H9 (cell line): ENCODE measurements at regions not wholly inside any gene's neighbourhood (a gene's known extent, or its start where the extent isn't known, plus 50 kb on each side); places are given as distances from the start of the nearest gene placed in this dataset.

Source experiments
- DNase-seq: peaks from one replicate; pipeline ENCODE4 v3.0.0-alpha.2; 2017
- H2AFZ ChIP-seq: one replicate; pipeline ENCODE4 v1.6.1; 2013; ENCODE audit warnings: mild to moderate bottlenecking, low read length, control low read depth, moderate library complexity
- H2AK5ac ChIP-seq: 2 replicates; pipeline ENCODE4 v1.6.1; 2013; ENCODE audit warnings: low read length, control low read depth, mixed read lengths; ENCODE audit not compliant: insufficient read length
- H2BK120ac ChIP-seq: one replicate; pipeline ENCODE4 v1.6.1; 2013; ENCODE audit warnings: low read depth, mild to moderate bottlenecking, low read length, control low read depth, inconsistent platforms; ENCODE audit not compliant: poor library complexity, severe bottlenecking
- H2BK12ac ChIP-seq: 2 replicates; pipeline ENCODE4 v1.6.1; 2013; ENCODE audit warnings: low read length, control low read depth, mixed read lengths, low read depth; ENCODE audit not compliant: insufficient read length
- H2BK15ac ChIP-seq: 2 replicates; pipeline ENCODE4 v1.6.1; 2013; ENCODE audit warnings: low read depth, low read length, control low read depth
- H2BK20ac ChIP-seq: one replicate; pipeline ENCODE4 v1.6.1; 2013; ENCODE audit warnings: low read depth, mild to moderate bottlenecking, low read length, control low read depth, inconsistent platforms; ENCODE audit not compliant: poor library complexity, severe bottlenecking
- H2BK5ac ChIP-seq: 2 replicates; pipeline ENCODE4 v1.6.1; 2013; ENCODE audit warnings: low read length, control low read depth, mixed read lengths; ENCODE audit not compliant: insufficient read length
- H3K14ac ChIP-seq: 2 replicates; pipeline ENCODE4 v1.6.1; 2013; ENCODE audit warnings: low read length, control low read depth; ENCODE audit not compliant: insufficient read depth
- H3K18ac ChIP-seq: 2 replicates; pipeline ENCODE4 v1.6.1; 2013; ENCODE audit warnings: low read depth, mild to moderate bottlenecking, mixed read lengths, low read length, control low read depth; ENCODE audit not compliant: insufficient read length
- H3K23ac ChIP-seq: 2 replicates; pipeline ENCODE4 v1.6.1; 2013; ENCODE audit warnings: low read length, control low read depth, mixed read lengths, low read depth; ENCODE audit not compliant: insufficient read length
- H3K23me2 ChIP-seq: 2 replicates; pipeline ENCODE4 v1.6.1; 2013; ENCODE audit warnings: low read depth, mild to moderate bottlenecking, mixed read lengths, low read length, control low read depth; ENCODE audit not compliant: insufficient read length, poor library complexity, severe bottlenecking
- H3K27ac ChIP-seq: 2 replicates; pipeline ENCODE4 v1.5.1; 2013; ENCODE audit warnings: low read length, control low read depth, mixed read lengths, low read depth; ENCODE audit not compliant: insufficient read length
- H3K27me3 ChIP-seq: 2 replicates; pipeline ENCODE4 v1.6.1; 2013; ENCODE audit warnings: low read length, control low read depth, inconsistent platforms; ENCODE audit not compliant: insufficient read depth
- H3K4ac ChIP-seq: 2 replicates; pipeline ENCODE4 v1.6.1; 2013; ENCODE audit warnings: low read depth, mild to moderate bottlenecking, control low read depth, inconsistent platforms, low read length, moderate library complexity
- H3K4me1 ChIP-seq: 2 replicates; pipeline ENCODE4 v1.6.1; 2013; ENCODE audit warnings: low read length, control low read depth, inconsistent platforms; ENCODE audit not compliant: insufficient read depth
- H3K4me2 ChIP-seq: 2 replicates; pipeline ENCODE4 v1.6.1; 2013; ENCODE audit warnings: low read length, control low read depth, mixed read lengths; ENCODE audit not compliant: insufficient read length, insufficient read depth
- H3K56ac ChIP-seq: 2 replicates; pipeline ENCODE4 v1.6.1; 2013; ENCODE audit warnings: low read depth, mild to moderate bottlenecking, mixed read lengths, low read length, control low read depth; ENCODE audit not compliant: insufficient read length
- H3K79me1 ChIP-seq: 2 replicates; pipeline ENCODE4 v1.6.1; 2013; ENCODE audit warnings: low read depth, mild to moderate bottlenecking, moderate library complexity, low read length, control low read depth, inconsistent platforms; ENCODE audit not compliant: insufficient read depth, poor library complexity, severe bottlenecking
- H3K79me2 ChIP-seq: 2 replicates; pipeline ENCODE4 v1.6.1; 2013; ENCODE audit warnings: low read length, control low read depth, inconsistent platforms; ENCODE audit not compliant: insufficient read depth
- H3K9ac ChIP-seq: 2 replicates; pipeline ENCODE4 v1.6.1; 2013; ENCODE audit warnings: low read length, control low read depth, mixed read lengths; ENCODE audit not compliant: insufficient read length; ENCODE audit errors: extremely low read depth
- H3K9me3 ChIP-seq: one replicate; pipeline ENCODE4 v1.6.1; 2013; ENCODE audit warnings: low read depth, low read length, inconsistent platforms; ENCODE audit not compliant: control insufficient read depth
- H3T11ph ChIP-seq: one replicate; pipeline ENCODE4 v1.6.1; 2013; ENCODE audit warnings: mild to moderate bottlenecking, low read length, control low read depth, inconsistent platforms
- H4K20me1 ChIP-seq: one replicate; pipeline ENCODE4 v1.6.1; 2013; ENCODE audit not compliant: control insufficient read depth, insufficient read length, insufficient read depth
- H4K5ac ChIP-seq: 2 replicates; pipeline ENCODE4 v1.6.1; 2013; ENCODE audit warnings: low read depth, mild to moderate bottlenecking, mixed read lengths, low read length, control low read depth; ENCODE audit not compliant: insufficient read length
- H4K8ac ChIP-seq: replicated peaks from 2 replicates; pipeline ENCODE4 v1.6.1; 2013; ENCODE audit warnings: low read length, control low read depth, mixed read lengths, low read depth; ENCODE audit not compliant: insufficient read length
- H4K91ac ChIP-seq: 2 replicates; pipeline ENCODE4 v1.6.1; 2013; ENCODE audit warnings: low read depth, mild to moderate bottlenecking, moderate library complexity, mixed read lengths, low read length, control low read depth; ENCODE audit not compliant: insufficient read length
- H3K27ac Mint-ChIP-seq, 3 experiments: 2 replicates in 2 of 3; 3 replicates in 1 of 3; pipeline ENCODE4 v1.8.0; 2020 to 2021; ENCODE audit warnings: mixed read lengths in 3 of 3, mild to moderate bottlenecking in 1 of 3, moderate library complexity in 1 of 3
- H3K27me3 Mint-ChIP-seq: 2 replicates; pipeline ENCODE4 v1.8.0; 2021; ENCODE audit warnings: low read depth, mild to moderate bottlenecking, moderate library complexity, mixed read lengths
- H3K36me3 Mint-ChIP-seq, 3 experiments: 2 replicates in 2 of 3; 3 replicates in 1 of 3; pipeline ENCODE4 v1.8.0; 2020 to 2021; ENCODE audit warnings: low read depth in 3 of 3, mixed read lengths in 3 of 3; ENCODE audit not compliant: insufficient read depth in 1 of 3
- H3K4me1 Mint-ChIP-seq, 2 experiments: 2 replicates each; pipeline ENCODE4 v1.8.0; 2020; ENCODE audit warnings: mixed read lengths in 2 of 2
- H3K4me3 Mint-ChIP-seq, 2 experiments: 2 replicates in 1 of 2; 3 replicates in 1 of 2; pipeline ENCODE4 v1.8.0; 2020 to 2021; ENCODE audit warnings: mild to moderate bottlenecking in 2 of 2, mixed read lengths in 2 of 2, moderate library complexity in 1 of 2
- H3K9me3 Mint-ChIP-seq, 2 experiments: 2 replicates in 1 of 2; 3 replicates in 1 of 2; pipeline ENCODE4 v1.8.0; 2020; ENCODE audit warnings: mild to moderate bottlenecking in 2 of 2, mixed read lengths in 2 of 2, moderate library complexity in 1 of 2
- CTCF ChIP-seq: fragments of 200-600 bp; sonication (generic); conservative IDR thresholded peaks from 3 replicates; pipeline ENCODE4 v1.8.0; 2021; ENCODE audit warnings: antibody characterized with exemption, mild to moderate bottlenecking
- WGBS: extraction: QIAGEN DNeasy Blood & Tissue Kit; methylation state at CpG from one replicate; pipeline ENCODE4 v1.1.7; 2013; ENCODE audit warnings: missing lambda C conversion rate, low lambda C conversion rate, mixed read lengths; ENCODE audit not compliant: insufficient read length; ENCODE audit errors: extremely low coverage; 5-methylcytosine and 5-hydroxymethylcytosine counted together

GRCh38 chr11:103633819-103634590, 402.4 kb upstream of the DDI1 start:
- no peak overlapping the region for H3T11ph ChIP-seq
- H2BK120ac ChIP-seq = no peak overlapping the region
- peak overlapping the region in 2 of 3 experiments; percentile 28 to 94; a peak in 3 of 7 replicates for H3K27ac Mint-ChIP-seq
- no peak overlapping the region for H3K14ac ChIP-seq
- peaks cover 13 to 16% of the 10 kb centered on the region in 2 experiments for H3K9me3 Mint-ChIP-seq
- H2BK15ac ChIP-seq = no peak overlapping the region
- no peaks in the 10 kb centered on the region for H3K23me2 ChIP-seq
- no peak for TF ChIP-seq CTCF
- H2AFZ ChIP-seq = no peak overlapping the region
- H3K9ac ChIP-seq = no peak overlapping the region
- no peak overlapping the region for H2AK5ac ChIP-seq
- no peak overlapping the region for H4K5ac ChIP-seq
- no peaks in the 10 kb centered on the region for H3K79me2 ChIP-seq
- H3K4ac ChIP-seq = no peak overlapping the region
- no peak overlapping the region for H3K56ac ChIP-seq
- H3K4me1 Mint-ChIP-seq = peaks cover 23 to 35% of the 10 kb centered on the region in 2 experiments
- H3K4me1 ChIP-seq = peaks cover under 1% of the 10 kb centered on the region; the same call in 1 of the 2 replicates
- no peaks in the 10 kb centered on the region for H3K27me3 ChIP-seq
- H3K36me3 Mint-ChIP-seq = peaks cover 0 to 14% (median 14%) of the 10 kb centered on the region in 3 experiments; a peak in 5 of 7 replicates
- no peak overlapping the region for H2BK5ac ChIP-seq
- no peak for DNase-seq
- H3K4me3 Mint-ChIP-seq = no peak overlapping the region
- H2BK20ac ChIP-seq = no peak overlapping the region
- H4K8ac ChIP-seq = no peak overlapping the region
- H3K27me3 Mint-ChIP-seq = no peaks in the 10 kb centered on the region
- WGBS = no CpG with 5 or more reads among the region's 3 CpGs
- no peaks in the 10 kb centered on the region for H3K79me1 ChIP-seq
- H3K27ac ChIP-seq = peak overlapping the region; percentile 89
- H4K20me1 ChIP-seq = no peaks in the 10 kb centered on the region
- H3K23ac ChIP-seq = no peak overlapping the region
- H3K18ac ChIP-seq = no peak overlapping the region
- no peak overlapping the region for H4K91ac ChIP-seq
- H3K9me3 ChIP-seq = no peaks in the 10 kb centered on the region
- no peak overlapping the region for H3K4me2 ChIP-seq
- H2BK12ac ChIP-seq = no peak overlapping the region
